ENCODE measurements at regions not wholly inside any gene's neighbourhood (a gene's known extent, or its start where the extent isn't known, plus 50 kb on each side); places are given as distances from the start of the nearest gene placed in this dataset.

GRCh38 chr1:235045921-235046601 is 82.6 kb downstream of the TOMM20 start:
- H3K9me3 Mint-ChIP-seq (ENCODE audit: unreplicated experiment), result no peaks in the 10 kb centered on the region
- intact Hi-C loops (cut with micrococcal nuclease), result no loop called here
- no peak overlapping the region for H3K27ac Mint-ChIP-seq (ENCODE audit: low read depth, unreplicated experiment)
- no peak for TF ChIP-seq CTCF (IDR thresholded peaks at IDR 0.05; ENCODE audit: unreplicated experiment)
- no peaks in the 10 kb centered on the region for H3K36me3 Mint-ChIP-seq (ENCODE audit: insufficient read depth, unreplicated experiment)
- H3K4me1 Mint-ChIP-seq (ENCODE audit: insufficient read depth, unreplicated experiment), result peaks cover 11% of the 10 kb centered on the region
- H3K27me3 Mint-ChIP-seq (ENCODE audit: insufficient read depth, unreplicated experiment), result no peaks in the 10 kb centered on the region
- no TSS peak for BruUV-seq (replicated peaks)
- POLR2A ChIA-PET, result interaction anchor here (0.9 to 1.2 kb wide), 3 partner anchors 10 to 33 kb away, joined by 3 read pairs; no protein-coding TSS in a partner anchor
- no peak overlapping the region for H3K4me3 Mint-ChIP-seq (ENCODE audit: unreplicated experiment)
- DNase-seq (ENCODE audit: unreplicated experiment), result no peak
- CTCF ChIA-PET, result interaction anchor here (1.3 kb wide), 1 partner anchor 21 kb away, joined by 3 read pairs; no protein-coding TSS in a partner anchor

- no peak for TF ChIP-seq CTCF (IDR thresholded peaks at IDR 0.05; ENCODE audit: unreplicated experiment)
- H3K27me3 Mint-ChIP-seq (ENCODE audit: insufficient read depth, unreplicated experiment), result no peaks in the 10 kb centered on the region
- POLR2A ChIA-PET, result interaction anchor here (1.1 kb wide), 1 partner anchor 34 kb away, joined by 3 read pairs; no protein-coding TSS in a partner anchor
- no peaks in the 10 kb centered on the region for H3K9me3 Mint-ChIP-seq (ENCODE audit: unreplicated experiment)
- no peaks in the 10 kb centered on the region for H3K36me3 Mint-ChIP-seq (ENCODE audit: insufficient read depth, unreplicated experiment)
- intact Hi-C loops (cut with micrococcal nuclease), result no loop called here
- BruUV-seq (replicated peaks), result no TSS peak
- DNase-seq (ENCODE audit: unreplicated experiment), result no peak
- H3K27ac Mint-ChIP-seq (ENCODE audit: low read depth, unreplicated experiment), result no peak overlapping the region
- peaks cover 11% of the 10 kb centered on the region for H3K4me1 Mint-ChIP-seq (ENCODE audit: insufficient read depth, unreplicated experiment)
- H3K4me3 Mint-ChIP-seq (ENCODE audit: unreplicated experiment), result no peak overlapping the region
- CTCF ChIA-PET, result interaction anchor here (0.6 kb wide), 1 partner anchor 171 kb away, joined by 3 read pairs; no protein-coding TSS in a partner anchor
Measured at GRCh38 chr1:235045034-235045690, 83.5 kb downstream of the TOMM20 start.

- Mint-ChIP-seq H3K4me1 (ENCODE audit: insufficient read depth, unreplicated experiment) (peaks cover 5% of the 10 kb centered on the region), H3K4me3 (ENCODE audit: unreplicated experiment) (no peak overlapping the region), H3K27me3 (ENCODE audit: insufficient read depth, unreplicated experiment) (no peaks in the 10 kb centered on the region), H3K36me3 (ENCODE audit: insufficient read depth, unreplicated experiment) (no peaks in the 10 kb centered on the region), H3K27ac (ENCODE audit: low read depth, unreplicated experiment) (no peak overlapping the region), H3K9me3 (ENCODE audit: unreplicated experiment) (peaks cover 13% of the 10 kb centered on the region)
- no peak for DNase-seq (ENCODE audit: unreplicated experiment)
- no peak for TF ChIP-seq CTCF (IDR thresholded peaks at IDR 0.05; ENCODE audit: unreplicated experiment)
- ChIA-PET POLR2A (interaction anchor here (0.6 kb wide), 1 partner anchor 96 kb away, joined by 3 read pairs; no protein-coding TSS in a partner anchor), CTCF (interaction anchor here (0.5 kb wide), 1 partner anchor 19 kb away, joined by 3 read pairs; no protein-coding TSS in a partner anchor)
- BruUV-seq (replicated peaks), result no TSS peak
- intact Hi-C loops (cut with micrococcal nuclease), result no loop called here
Measured at GRCh38 chr1:235043234-235043633, 85.4 kb downstream of the TOMM20 start.

GRCh38 chr1:235038701-235039100 is 89.9 kb downstream of the TOMM20 start:
- Mint-ChIP-seq H3K36me3 (ENCODE audit: insufficient read depth, unreplicated experiment) (no peaks in the 10 kb centered on the region), H3K9me3 (ENCODE audit: unreplicated experiment) (peaks cover 18% of the 10 kb centered on the region), H3K4me1 (ENCODE audit: insufficient read depth, unreplicated experiment) (peaks cover 11% of the 10 kb centered on the region), H3K4me3 (ENCODE audit: unreplicated experiment) (no peak overlapping the region), H3K27ac (ENCODE audit: low read depth, unreplicated experiment) (no peak overlapping the region), H3K27me3 (ENCODE audit: insufficient read depth, unreplicated experiment) (no peaks in the 10 kb centered on the region)
- DNase-seq (ENCODE audit: unreplicated experiment), result no peak
- no TSS peak for BruUV-seq (replicated peaks)
- TF ChIP-seq CTCF (IDR thresholded peaks at IDR 0.05; ENCODE audit: unreplicated experiment), result no peak
- intact Hi-C loops (cut with micrococcal nuclease), result no loop called here
- ChIA-PET CTCF (interaction anchor here (0.6 to 1.4 kb wide), 3 partner anchors 9 to 1654 kb away, joined by 3 to 4 read pairs (median 3); no protein-coding TSS in a partner anchor), POLR2A (interaction anchor here (0.6 to 1.6 kb wide), 5 partner anchors 29 to 427 kb away, joined by 3 to 6 read pairs (median 3); no protein-coding TSS in a partner anchor)
